IMR-90 (cell line): ENCODE measurements at regions not wholly inside any gene's neighbourhood (a gene's known extent, or its start where the extent isn't known, plus 50 kb on each side); places are given as distances from the start of the nearest gene placed in this dataset.

Experiments
- ATAC-seq: fragments of 200-7000 bp; cut with Tn5 transposase; 2 replicates; pipeline ENCODE4 v1.9.1; 2020; ENCODE audit warnings: low read depth, mild to moderate bottlenecking, moderate library complexity
- BruUV-seq: library from RNA; stranded (reverse); fragments of 400-500 nt; replicated peaks from 2 replicates; lab custom pipeline; 2021; lab: Mats Ljungman, UMichigan
- CTCF ChIA-PET: fragments of 300-600 bp; formaldehyde crosslinking; extraction: SDS; loops from one replicate; lab custom pipeline; 2021; ENCODE audit warnings: antibody characterized with exemption; lab: Yijun Ruan, JAX
- POLR2A ChIA-PET: fragments of 300-600 bp; sonication (Branson Sonifier 250); formaldehyde crosslinking; loops from one replicate; lab custom pipeline; 2022; ENCODE audit warnings: antibody characterized with exemption; ENCODE audit not compliant: unreplicated experiment; lab: Charles Lee
- DNase-seq: peaks from one replicate; pipeline ENCODE4 v3.0.0; 2013
- H2AFZ ChIP-seq: replicated peaks from 2 replicates; pipeline ENCODE3; 2013; ENCODE audit warnings: low read length, mild to moderate bottlenecking; ENCODE audit not compliant: poor library complexity
- H2AK5ac ChIP-seq: 2 replicates; pipeline ENCODE4 v1.6.1; 2013; ENCODE audit warnings: low read depth, low read length, inconsistent platforms
- H2AK9ac ChIP-seq: replicated peaks from 2 replicates; pipeline ENCODE3; 2013; ENCODE audit warnings: mild to moderate bottlenecking, low read depth, low read length, moderate library complexity; ENCODE audit not compliant: poor library complexity
- H2BK120ac ChIP-seq: 2 replicates; pipeline ENCODE4 v1.6.1; 2013; ENCODE audit warnings: low read depth, low read length, inconsistent platforms
- H2BK15ac ChIP-seq: 3 replicates; pipeline ENCODE4 v1.6.1; 2013; ENCODE audit warnings: low read depth, low read length, inconsistent platforms
- H2BK20ac ChIP-seq: 2 replicates; pipeline ENCODE4 v1.6.1; 2013; ENCODE audit warnings: low read depth, mild to moderate bottlenecking, inconsistent platforms, low read length, moderate library complexity
- H2BK5ac ChIP-seq: 2 replicates; pipeline ENCODE4 v1.6.1; 2013; ENCODE audit warnings: mild to moderate bottlenecking, low read depth, low read length, inconsistent platforms; ENCODE audit not compliant: poor library complexity, severe bottlenecking
- H3K14ac ChIP-seq: replicated peaks from 2 replicates; pipeline ENCODE4 v1.6.1; 2013; ENCODE audit warnings: low read depth, low read length, inconsistent platforms
- H3K18ac ChIP-seq: 2 replicates; pipeline ENCODE4 v1.6.1; 2013; ENCODE audit warnings: low read depth, low read length, control low read depth
- H3K23ac ChIP-seq: 2 replicates; pipeline ENCODE4 v1.6.1; 2013; ENCODE audit warnings: low read depth, low read length, inconsistent platforms
- H3K27ac ChIP-seq: 2 replicates; pipeline ENCODE4 v1.5.1; 2013; ENCODE audit warnings: mild to moderate bottlenecking, control low read depth, low read length; ENCODE audit not compliant: insufficient read depth
- H3K27me3 ChIP-seq: 2 replicates; pipeline ENCODE4 v1.6.1; 2013; ENCODE audit warnings: low read length; ENCODE audit not compliant: control insufficient read depth, insufficient read depth
- H3K36me3 ChIP-seq: 2 replicates; pipeline ENCODE4 v1.6.1; 2013; ENCODE audit warnings: low read length, mixed read lengths; ENCODE audit not compliant: control insufficient read depth, insufficient read depth
- H3K4ac ChIP-seq: 2 replicates; pipeline ENCODE4 v1.6.1; 2013; ENCODE audit warnings: low read depth, low read length, inconsistent platforms
- H3K4me1 ChIP-seq: 2 replicates; pipeline ENCODE4 v1.6.1; 2013; ENCODE audit warnings: low read length, mixed read lengths; ENCODE audit not compliant: control insufficient read depth, insufficient read depth
- H3K4me2 ChIP-seq: 2 replicates; pipeline ENCODE4 v1.6.1; 2013; ENCODE audit warnings: low read depth, mild to moderate bottlenecking, control low read depth, low read length, moderate library complexity
- H3K4me3 ChIP-seq: 2 replicates; pipeline ENCODE4 v1.5.1; 2013; ENCODE audit warnings: low read depth, mild to moderate bottlenecking, control low read depth, low read length, moderate library complexity; ENCODE audit not compliant: insufficient read depth
- H3K56ac ChIP-seq: 2 replicates; pipeline ENCODE4 v1.6.1; 2013; ENCODE audit warnings: low read length, inconsistent platforms; ENCODE audit not compliant: insufficient read depth; ENCODE audit errors: extremely low read depth
- H3K79me1 ChIP-seq, 2 experiments: 2 replicates each; pipeline ENCODE4 v1.6.1; 2013; ENCODE audit warnings: low read length in 2 of 2, inconsistent platforms in 1 of 2, low read depth in 1 of 2
- H3K9ac ChIP-seq: 2 replicates; pipeline ENCODE4 v1.6.1; 2013; ENCODE audit warnings: low read depth, low read length, control low read depth
- H3K9me1 ChIP-seq: 2 replicates; pipeline ENCODE4 v1.6.1; 2013; ENCODE audit warnings: low read length, inconsistent platforms; ENCODE audit not compliant: insufficient read depth
- H3K9me3 ChIP-seq: 2 replicates; pipeline ENCODE4 v1.6.1; 2013; ENCODE audit warnings: low read length; ENCODE audit not compliant: control insufficient read depth, insufficient read depth
- H4K20me1 ChIP-seq: 2 replicates; pipeline ENCODE4 v1.6.1; 2013; ENCODE audit warnings: low read length, inconsistent platforms; ENCODE audit not compliant: insufficient read depth
- H4K5ac ChIP-seq: 2 replicates; pipeline ENCODE4 v1.6.1; 2013; ENCODE audit warnings: mild to moderate bottlenecking, low read depth, low read length, control low read depth
- H4K8ac ChIP-seq, 2 experiments: 2 replicates each; pipeline ENCODE4 v1.6.1; 2013; ENCODE audit warnings: low read depth in 2 of 2, low read length in 2 of 2, control low read depth in 1 of 2, inconsistent platforms in 1 of 2
- H4K91ac ChIP-seq: 2 replicates; pipeline ENCODE4 v1.6.1; 2013; ENCODE audit warnings: low read depth, low read length, inconsistent platforms; ENCODE audit not compliant: insufficient read depth
- BHLHE40 ChIP-seq: fragments of 150-350 bp; IDR thresholded peaks from 2 replicates; pipeline ENCODE4 v1.6.1; 2016; ENCODE audit warnings: mild to moderate bottlenecking, low read depth, low read length
- FOS ChIP-seq: fragments of 150-350 bp; IDR thresholded peaks from 2 replicates; pipeline ENCODE4 v1.6.1; 2016; ENCODE audit warnings: low read depth, low read length
- MAFK ChIP-seq: IDR thresholded peaks from 2 replicates; pipeline ENCODE4 v1.6.1; 2012; ENCODE audit warnings: low read depth, low read length, improper control_type of control experiment
- RCOR1 ChIP-seq: IDR thresholded peaks from 2 replicates; pipeline ENCODE4 v1.6.1; 2012; ENCODE audit warnings: mild to moderate bottlenecking, low read length, improper control_type of control experiment; ENCODE audit not compliant: insufficient replicate concordance
- RFX5 ChIP-seq: IDR thresholded peaks from 2 replicates; pipeline ENCODE4 v1.8.0; 2012; ENCODE audit warnings: low read depth, mild to moderate bottlenecking, low read length, moderate library complexity
- SMC3 ChIP-seq: fragments of 150-350 bp; IDR thresholded peaks from 2 replicates; pipeline ENCODE4 v1.6.1; 2016; ENCODE audit warnings: low read depth, mild to moderate bottlenecking, antibody characterized with exemption, low read length, moderate library complexity
- WGBS, 2 experiments: methylation state at CpG; one replicate each; pipeline versions ENCODE4 v1.1.5 to v1.1.7; 2013; ENCODE audit warnings: missing lambda C conversion rate in 2 of 2; ENCODE audit not compliant: insufficient read length in 1 of 2; ENCODE audit errors: extremely low coverage in 2 of 2; 5-methylcytosine and 5-hydroxymethylcytosine counted together
- dilution Hi-C: fragments of 300-500 bp; cut with HindIII; formaldehyde crosslinking; loops from one replicate; pipeline ENCODE4 v1.14.3; 2018; ENCODE audit warnings: low sequenced_read_pairs; ENCODE audit not compliant: unreplicated experiment
- in situ Hi-C: fragments of 300-500 bp; cut with MboI; formaldehyde crosslinking; loops from 3 replicates; pipeline ENCODE4 v1.14.3; 2019; ENCODE audit warnings: low sequenced_read_pairs, inconsistent platforms, mixed read lengths
- intact Hi-C: fragments of 100-400 bp; cut with micrococcal nuclease; formaldehyde crosslinking; loops from 2 replicates; pipeline ENCODE4 v1.10.0; 2022

DNA sequence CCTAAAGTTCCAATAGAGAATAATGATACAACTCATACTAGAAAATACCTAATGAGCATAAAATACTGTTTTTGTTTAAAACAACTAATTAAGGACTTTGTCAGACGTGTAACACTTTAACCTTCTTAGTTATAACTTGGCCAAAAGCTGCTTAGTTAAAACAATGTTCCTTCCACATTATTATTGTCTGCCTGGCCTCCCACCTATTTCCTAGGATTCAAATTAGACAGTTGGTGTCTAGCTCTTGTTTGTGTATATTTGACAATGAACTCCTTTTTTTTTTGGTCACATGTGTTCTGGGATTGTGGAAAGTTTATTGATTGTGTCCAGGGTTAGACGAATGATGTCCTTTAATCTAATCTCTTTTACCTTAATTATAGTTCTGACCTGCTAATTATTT, 67.6 kb upstream of the PSMA6 start:
- dilution Hi-C loops (no loop called here), intact Hi-C loops (no loop called here), in situ Hi-C loops (no loop called here)
- Histone ChIP-seq H3K79me1 (no peaks in the 10 kb centered on the region; a peak in 2 of 4 replicates), H2BK5ac (no peak overlapping the region), H2AFZ (no peak overlapping the region), H4K91ac (no peak overlapping the region), H2BK15ac (no peak overlapping the region), H3K27me3 (no peaks in the 10 kb centered on the region), H3K14ac (no peak overlapping the region; the same call in 1 of the 2 replicates), H4K20me1 (no peaks in the 10 kb centered on the region), H3K9me1 (peaks cover 5% of the 10 kb centered on the region; the same call in 1 of the 2 replicates), H3K23ac (no peak overlapping the region), H3K18ac (no peak overlapping the region), H3K27ac (no peak overlapping the region), H2AK9ac (no peak overlapping the region), H3K9me3 (no peaks in the 10 kb centered on the region), H3K9ac (no peak overlapping the region), H2BK120ac (no peak overlapping the region), H4K5ac (no peak overlapping the region), H3K4me3 (no peak overlapping the region), H3K4me1 (no peaks in the 10 kb centered on the region), H3K56ac (no peak overlapping the region), H2AK5ac (no peak overlapping the region), H4K8ac (no peak overlapping the region), H3K36me3 (no peaks in the 10 kb centered on the region), H2BK20ac (no peak overlapping the region), H3K4ac (no peak overlapping the region), H3K4me2 (no peak overlapping the region)
- no peak for ATAC-seq
- POLR2A ChIA-PET: no interaction called here
- TF ChIP-seq FOS (no peak), BHLHE40 (no peak), MAFK (no peak), RCOR1 (no peak), RFX5 (no peak), SMC3 (no peak)
- BruUV-seq: no TSS peak
- no peak for DNase-seq
- CTCF ChIA-PET: interaction anchor here (1.4 kb wide), 1 partner anchor 10 kb away, joined by 5 read pairs; no protein-coding TSS in a partner anchor
- no CpG with 5 or more reads among the region's 2 CpGs for WGBS, 2 experiments
